ENCODE measurements at regions not wholly inside any gene's neighbourhood (a gene's known extent, or its start where the extent isn't known, plus 50 kb on each side); places are given as distances from the start of the nearest gene placed in this dataset.
"Not testable (repeated sequence)": the region's sequence is repeated elsewhere in the genome, so short reads cannot be mapped to it uniquely, and the experiment has no call there.

GRCh38 chr3:107464037-107464436 is 58.7 kb upstream of the BBX start:
- DNase-seq (ENCODE audit: low spot score in 2 of 2), result no peak
- H3K4me1 ChIP-seq, result no peaks in the 10 kb centered on the region
- H3K4me3 ChIP-seq, result no peak overlapping the region
- no peaks in the 10 kb centered on the region for H3K36me3 ChIP-seq
- no peak overlapping the region for H3K27ac ChIP-seq
- H3K27me3 ChIP-seq, result no peaks in the 10 kb centered on the region
- H3K9me3 ChIP-seq, result no peaks in the 10 kb centered on the region
- TF ChIP-seq POLR2A (IDR thresholded peaks at IDR 0.05) (no peak), EP300 (IDR thresholded peaks at IDR 0.05) (no peak)
- TF ChIP-seq, protein P1, sequence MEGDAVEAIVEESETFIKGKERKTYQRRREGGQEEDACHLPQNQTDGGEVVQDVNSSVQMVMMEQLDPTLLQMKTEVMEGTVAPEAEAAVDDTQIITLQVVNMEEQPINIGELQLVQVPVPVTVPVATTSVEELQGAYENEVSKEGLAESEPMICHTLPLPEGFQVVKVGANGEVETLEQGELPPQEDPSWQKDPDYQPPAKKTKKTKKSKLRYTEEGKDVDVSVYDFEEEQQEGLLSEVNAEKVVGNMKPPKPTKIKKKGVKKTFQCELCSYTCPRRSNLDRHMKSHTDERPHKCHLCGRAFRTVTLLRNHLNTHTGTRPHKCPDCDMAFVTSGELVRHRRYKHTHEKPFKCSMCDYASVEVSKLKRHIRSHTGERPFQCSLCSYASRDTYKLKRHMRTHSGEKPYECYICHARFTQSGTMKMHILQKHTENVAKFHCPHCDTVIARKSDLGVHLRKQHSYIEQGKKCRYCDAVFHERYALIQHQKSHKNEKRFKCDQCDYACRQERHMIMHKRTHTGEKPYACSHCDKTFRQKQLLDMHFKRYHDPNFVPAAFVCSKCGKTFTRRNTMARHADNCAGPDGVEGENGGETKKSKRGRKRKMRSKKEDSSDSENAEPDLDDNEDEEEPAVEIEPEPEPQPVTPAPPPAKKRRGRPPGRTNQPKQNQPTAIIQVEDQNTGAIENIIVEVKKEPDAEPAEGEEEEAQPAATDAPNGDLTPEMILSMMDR (IDR thresholded peaks at IDR 0.05), result no peak
- 72 to 78% methylated on average over 2 of the region's 2 CpGs for WGBS, 2 donors

DNA sequence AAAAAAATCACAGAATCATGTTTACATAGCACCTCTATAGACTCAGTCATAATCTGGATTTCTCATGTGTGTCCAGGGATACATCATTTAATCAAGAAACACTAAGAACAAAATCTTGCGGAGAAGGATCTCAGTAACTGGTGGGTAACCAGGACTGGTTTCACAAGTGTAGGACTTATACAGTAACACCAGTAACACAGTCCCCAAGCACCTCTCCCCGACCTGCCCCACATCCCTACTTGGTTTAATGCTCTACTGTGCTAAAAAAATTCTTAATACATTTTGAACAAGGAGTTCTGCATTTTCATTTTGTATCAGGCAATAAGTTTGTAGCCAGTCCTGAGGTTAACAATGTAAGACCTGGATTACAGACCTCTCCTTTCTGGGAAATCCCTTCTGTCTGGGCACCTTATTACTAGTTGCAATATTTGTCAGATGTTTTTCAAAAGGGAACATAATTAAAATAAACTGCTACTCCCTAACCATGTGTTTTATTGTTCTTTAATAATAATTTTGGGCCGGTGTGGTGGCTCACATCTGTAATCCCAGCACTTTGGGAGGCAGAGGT is 57.6 kb upstream of the BBX start:
- TF ChIP-seq EP300 (IDR thresholded peaks at IDR 0.05) (no peak), POLR2A (IDR thresholded peaks at IDR 0.05) (no peak)
- TF ChIP-seq, protein P1 (IDR thresholded peaks at IDR 0.05), result no peak
- Histone ChIP-seq H3K4me3 (no peak overlapping the region), H3K27me3 (no peaks in the 10 kb centered on the region), H3K9me3 (no peaks in the 10 kb centered on the region), H3K36me3 (no peaks in the 10 kb centered on the region), H3K4me1 (no peaks in the 10 kb centered on the region), H3K27ac (no peak overlapping the region)
- 86 to 87% methylated on average over 3 of the region's 3 CpGs for WGBS, 2 donors
- no peak for DNase-seq (ENCODE audit: low spot score in 2 of 2)

DNA sequence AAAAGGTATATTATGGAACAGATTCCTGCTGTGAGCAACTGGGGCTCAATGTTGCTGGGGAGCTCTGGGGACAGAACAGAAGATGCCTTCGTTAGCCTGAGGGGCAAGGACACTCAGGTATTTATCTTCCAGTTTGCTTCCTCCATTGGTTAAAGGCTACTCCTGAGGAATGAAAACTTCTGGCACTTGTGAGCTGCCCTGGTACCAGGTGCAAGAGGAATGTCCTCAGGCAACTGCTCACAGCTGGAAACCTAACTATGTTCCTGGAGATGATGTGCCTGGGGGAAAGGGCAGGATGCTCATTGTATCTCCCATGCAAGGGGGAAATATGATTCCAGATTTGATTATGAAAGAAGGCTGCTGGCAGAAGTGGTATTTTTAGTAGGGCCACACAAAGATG is 54.0 kb upstream of the BBX start:
- TF ChIP-seq POLR2A (IDR thresholded peaks at IDR 0.05) (no peak), EP300 (IDR thresholded peaks at IDR 0.05) (no peak)
- TF ChIP-seq, protein P1 (IDR thresholded peaks at IDR 0.05), result no peak
- no peaks in the 10 kb centered on the region for H3K36me3 ChIP-seq
- H3K4me3 ChIP-seq, result no peak overlapping the region
- no peaks in the 10 kb centered on the region for H3K4me1 ChIP-seq
- H3K9me3 ChIP-seq, result peaks cover 0 to 12% (median 0%) of the 10 kb centered on the region in 4 donors
- 73 to 79% methylated on average over 1 of the region's 1 CpG for WGBS, 2 donors
- DNase-seq (ENCODE audit: low spot score in 2 of 2), result no peak
- H3K27ac ChIP-seq, result no peak overlapping the region
- H3K27me3 ChIP-seq, result no peaks in the 10 kb centered on the region

DNA sequence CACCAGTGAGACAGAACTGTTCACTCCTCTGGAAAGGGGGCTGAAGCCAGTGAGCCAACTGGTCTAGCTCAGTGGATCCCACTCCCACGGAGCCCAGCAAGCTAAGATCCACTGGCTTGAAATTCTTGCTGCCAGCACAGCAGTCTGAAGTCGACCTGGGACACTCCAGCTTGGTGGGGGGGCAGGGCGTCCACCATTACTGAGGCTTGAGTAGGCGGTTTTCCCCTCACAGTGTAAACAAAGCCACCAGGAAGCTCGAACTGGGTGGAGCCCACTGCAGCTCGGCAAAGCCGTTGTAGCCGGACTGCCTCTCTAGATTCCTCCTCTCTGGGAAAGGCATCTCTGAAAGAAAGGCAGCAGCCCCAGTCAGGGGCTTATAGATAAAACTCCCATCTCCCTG is 52.3 kb upstream of the BBX start:
- H3K4me1 ChIP-seq; H3K27me3 ChIP-seq; H3K4me3 ChIP-seq; DNase-seq (ENCODE audit: low spot score in 2 of 2); H3K27ac ChIP-seq; H3K36me3 ChIP-seq: not testable (repeated sequence)
- H3K9me3 ChIP-seq, result peaks cover 0 to 12% (median 0%) of the 10 kb centered on the region in 4 donors
- WGBS, 2 donors, result 50 to 61% methylated on average over 2 to 8 of the region's 8 CpGs

All from tibial nerve (tissue), 4 donors.